CD14-positive monocyte (primary cell): ENCODE measurements at regions not wholly inside any gene's neighbourhood (a gene's known extent, or its start where the extent isn't known, plus 50 kb on each side); places are given as distances from the start of the nearest gene placed in this dataset.

Experiments used
- DNase-seq, 3 donors: peaks; one replicate each; pipeline ENCODE4 v3.0.0-alpha.2; 2011 to 2022
- H2AFZ ChIP-seq: 2 replicates; pipeline ENCODE4 v1.6.0; 2012; ENCODE audit warnings: mild to moderate bottlenecking, low read depth, low read length, inconsistent platforms; ENCODE audit not compliant: insufficient read depth, poor library complexity, severe bottlenecking
- H3K27ac ChIP-seq, 2 donors: 1 replicate in 1 of 2; 2 replicates in 1 of 2; pipeline ENCODE4 v1.5.1; 2012 to 2013; ENCODE audit warnings: low read length in 2 of 2, control low read depth in 1 of 2, inconsistent platforms in 1 of 2, low read depth in 1 of 2, mild to moderate bottlenecking in 1 of 2
- H3K27me3 ChIP-seq, 2 donors: one replicate each; pipeline versions ENCODE4 v1.6.0 to v1.6.1; 2011 to 2013; ENCODE audit warnings: low read length in 2 of 2; ENCODE audit not compliant: control insufficient read depth in 2 of 2, insufficient read depth in 2 of 2
- H3K36me3 ChIP-seq, 2 donors: replicated peaks in 1 of 2; 1 replicate in 1 of 2; 2 replicates in 1 of 2; pipeline versions ENCODE4 v1.5.1 to v1.6.1; 2012 to 2013; ENCODE audit warnings: low read length in 2 of 2, control low read depth in 1 of 2, inconsistent platforms in 1 of 2, mild to moderate bottlenecking in 1 of 2; ENCODE audit not compliant: insufficient read depth in 2 of 2, control insufficient read depth in 1 of 2
- H3K4me1 ChIP-seq, 2 donors: 1 replicate in 1 of 2; 2 replicates in 1 of 2; pipeline versions ENCODE4 v1.5.1 to v1.6.1; 2012 to 2013; ENCODE audit warnings: low read length in 2 of 2, control low read depth in 1 of 2, inconsistent platforms in 1 of 2, mild to moderate bottlenecking in 1 of 2, moderate library complexity in 1 of 2; ENCODE audit not compliant: insufficient read depth in 2 of 2, control insufficient read depth in 1 of 2
- H3K4me2 ChIP-seq: replicated peaks from 2 replicates; pipeline ENCODE3; 2012; ENCODE audit warnings: low read length, moderate library complexity, mild to moderate bottlenecking; ENCODE audit not compliant: poor library complexity, severe bottlenecking; ENCODE audit errors: extremely low read depth
- H3K4me3 ChIP-seq, 3 experiments: fragments of 200-600 bp in 1 of 3; sonication (generic) in 1 of 3; replicated peaks in 1 of 3; 1 replicate in 2 of 3; 2 replicates in 1 of 3; pipeline ENCODE4 v1.5.1; 2011 to 2013; ENCODE audit warnings: low read length in 3 of 3, mild to moderate bottlenecking in 3 of 3, control low read depth in 2 of 3, low read depth in 2 of 3, inconsistent platforms in 1 of 3, moderate library complexity in 1 of 3
- H3K79me2 ChIP-seq: 2 replicates; pipeline ENCODE4 v1.6.0; 2012; ENCODE audit warnings: mild to moderate bottlenecking, control low read depth, inconsistent platforms, low read length, moderate library complexity; ENCODE audit not compliant: insufficient read depth
- H3K9ac ChIP-seq: 2 replicates; pipeline ENCODE4 v1.6.0; 2017; ENCODE audit warnings: low read length, mild to moderate bottlenecking; ENCODE audit not compliant: insufficient read depth, poor library complexity, severe bottlenecking
- H3K9me3 ChIP-seq, 2 donors: replicated peaks in 1 of 2; 1 replicate in 1 of 2; 2 replicates in 1 of 2; pipeline versions ENCODE4 v1.5.1 to v1.6.1; 2012 to 2013; ENCODE audit warnings: low read length in 2 of 2, control low read depth in 1 of 2; ENCODE audit not compliant: control insufficient read depth in 1 of 2, insufficient read depth in 1 of 2
- H4K20me1 ChIP-seq: 2 replicates; pipeline ENCODE4 v1.6.0; 2012; ENCODE audit warnings: mild to moderate bottlenecking, low read length, control low read depth, moderate library complexity; ENCODE audit not compliant: insufficient read depth
- H3K27ac Mint-ChIP-seq, 7 donors: one replicate each; pipeline ENCODE4 v1.8.0; 2020; ENCODE audit warnings: mild to moderate bottlenecking in 7 of 7, mixed read lengths in 7 of 7, moderate library complexity in 6 of 7, inconsistent platforms in 2 of 7
- H3K27me3 Mint-ChIP-seq, 3 donors: one replicate each; pipeline ENCODE4 v1.8.0; 2021 to 2022; ENCODE audit warnings: low read depth in 3 of 3, mild to moderate bottlenecking in 3 of 3, mixed read lengths in 3 of 3, moderate library complexity in 3 of 3, inconsistent platforms in 1 of 3
- H3K36me3 Mint-ChIP-seq, 2 donors: one replicate each; pipeline ENCODE4 v1.8.0; 2020; ENCODE audit warnings: mixed read lengths in 2 of 2, inconsistent platforms in 1 of 2, mild to moderate bottlenecking in 1 of 2
- H3K4me1 Mint-ChIP-seq: one replicate; pipeline ENCODE4 v1.8.0; 2020; ENCODE audit warnings: mild to moderate bottlenecking, mixed read lengths
- H3K4me3 Mint-ChIP-seq, 2 donors: one replicate each; pipeline ENCODE4 v1.8.0; 2020; ENCODE audit warnings: mild to moderate bottlenecking in 2 of 2, mixed read lengths in 2 of 2, moderate library complexity in 1 of 2
- H3K9me3 Mint-ChIP-seq, 7 donors: one replicate each; pipeline ENCODE4 v1.8.0; 2020 to 2022; ENCODE audit warnings: mixed read lengths in 7 of 7, mild to moderate bottlenecking in 6 of 7, moderate library complexity in 6 of 7, inconsistent platforms in 2 of 7
- CTCF ChIP-seq: fragments of 200-600 bp; IDR thresholded peaks from one replicate; pipeline ENCODE4 v1.8.0; 2022; ENCODE audit warnings: antibody characterized with exemption, mild to moderate bottlenecking
- WGBS: methylation state at CpG from one replicate; pipeline ENCODE4 v1.1.5; 2013; ENCODE audit warnings: missing lambda C conversion rate; ENCODE audit not compliant: insufficient coverage; 5-methylcytosine and 5-hydroxymethylcytosine counted together
- intact Hi-C, 2 donors: fragments of 100-400 bp; cut with micrococcal nuclease; formaldehyde crosslinking; loops; one replicate each; pipeline versions ENCODE4 v1.15.0 to v1.15.1; 2023

GRCh38 chrX:40340116-40340515, 240.7 kb upstream of the ATP6AP2 start:
- TF ChIP-seq CTCF, result no peak
- intact Hi-C loops, result no loop called here
- H3K4me3 ChIP-seq, result no peak overlapping the region
- no peaks in the 10 kb centered on the region for H3K79me2 ChIP-seq
- H3K36me3 ChIP-seq, result no peaks in the 10 kb centered on the region
- peaks cover 0 to 6% (median 2%) of the 10 kb centered on the region in 3 donors for H3K27me3 Mint-ChIP-seq
- H3K36me3 Mint-ChIP-seq, result no peaks in the 10 kb centered on the region
- H3K9me3 ChIP-seq, result peaks cover 0 to 18% of the 10 kb centered on the region in 2 donors
- H3K27ac ChIP-seq, result no peak overlapping the region
- H3K4me2 ChIP-seq, result no peak overlapping the region
- no peak overlapping the region for H3K27ac Mint-ChIP-seq
- H3K27me3 ChIP-seq, result no peaks in the 10 kb centered on the region
- H3K4me1 Mint-ChIP-seq, result no peaks in the 10 kb centered on the region
- no peak for DNase-seq
- WGBS, result no CpG with 5 or more reads among the region's 1 CpG
- H2AFZ ChIP-seq, result no peak overlapping the region
- no peaks in the 10 kb centered on the region for H4K20me1 ChIP-seq
- H3K4me1 ChIP-seq, result no peaks in the 10 kb centered on the region
- H3K9me3 Mint-ChIP-seq, result peaks cover 0 to 19% (median 3%) of the 10 kb centered on the region in 7 donors
- H3K9ac ChIP-seq, result no peak overlapping the region
- no peak overlapping the region for H3K4me3 Mint-ChIP-seq

GRCh38 chrX:40333344-40333743, 235.6 kb upstream of the BCOR start:
- no peak overlapping the region for H3K9ac ChIP-seq
- no peaks in the 10 kb centered on the region for H3K79me2 ChIP-seq
- H3K4me1 Mint-ChIP-seq, result peaks cover 26% of the 10 kb centered on the region
- H2AFZ ChIP-seq, result no peak overlapping the region
- H3K27me3 ChIP-seq, result no peaks in the 10 kb centered on the region
- no peak overlapping the region for H3K4me2 ChIP-seq
- H3K4me1 ChIP-seq, result peaks cover 19 to 29% of the 10 kb centered on the region in 2 donors
- H3K27ac Mint-ChIP-seq, result no peak overlapping the region
- H3K27me3 Mint-ChIP-seq, result peaks cover 0 to 9% (median 3%) of the 10 kb centered on the region in 3 donors
- peaks cover 0 to 6% (median 0%) of the 10 kb centered on the region in 7 donors for H3K9me3 Mint-ChIP-seq
- no peak for TF ChIP-seq CTCF
- no peaks in the 10 kb centered on the region for H3K36me3 ChIP-seq
- no peak for DNase-seq
- no peak overlapping the region for H3K4me3 ChIP-seq
- intact Hi-C loops, result no loop called here
- no peak overlapping the region for H3K27ac ChIP-seq
- H3K9me3 ChIP-seq, result no peaks in the 10 kb centered on the region
- no peaks in the 10 kb centered on the region for H3K36me3 Mint-ChIP-seq
- no peaks in the 10 kb centered on the region for H4K20me1 ChIP-seq
- H3K4me3 Mint-ChIP-seq, result no peak overlapping the region
- WGBS, result no CpG with 5 or more reads among the region's 3 CpGs
